ENCODE measurements at regions not wholly inside any gene's neighbourhood (a gene's known extent, or its start where the extent isn't known, plus 50 kb on each side); places are given as distances from the start of the nearest gene placed in this dataset.

- no peaks in the 10 kb centered on the region for H3K9me2 ChIP-seq (ENCODE audit: low read depth, low read length)
- no peaks in the 10 kb centered on the region for H3K4me1 ChIP-seq (ENCODE audit: insufficient read depth, low read length, severe bottlenecking)
- no peaks in the 10 kb centered on the region for H3K9me3 ChIP-seq (ENCODE audit: low read length)
- no peaks in the 10 kb centered on the region for H3K27me3 ChIP-seq (ENCODE audit: insufficient read depth, low read length)
- no peaks in the 10 kb centered on the region for H3K79me2 ChIP-seq (ENCODE audit: insufficient read depth, low read length)
- H4K20me1 ChIP-seq (ENCODE audit: insufficient read depth, low read length): no peaks in the 10 kb centered on the region
- H2AFZ ChIP-seq (ENCODE audit: low read length): no peak overlapping the region
- no peak overlapping the region for H3K27ac ChIP-seq (ENCODE audit: low read depth, low read length, poor library complexity, severe bottlenecking)
- no peak overlapping the region for H3K9ac ChIP-seq (ENCODE audit: low read length)
- TF ChIP-seq CTCF (IDR thresholded peaks at IDR 0.05; ENCODE audit: low read length) (no peak), EZH2 (IDR thresholded peaks at IDR 0.05; ENCODE audit: borderline replicate concordance, low read length) (no peak)
- H3K4me2 ChIP-seq (ENCODE audit: low read length): no peak overlapping the region
- no peaks in the 10 kb centered on the region for H3K36me3 ChIP-seq (ENCODE audit: insufficient read depth, low read length)
- H3F3A ChIP-seq (ENCODE audit: insufficient read depth, low read length): no peaks in the 10 kb centered on the region
- H3K4me3 ChIP-seq (ENCODE audit: low read depth, low read length, poor library complexity, severe bottlenecking): no peak overlapping the region
These were observed 546.6 kb upstream of the TBX3 start for GRCh38 chr12:115230606-115231005.

- Histone ChIP-seq H3K79me2 (ENCODE audit: insufficient read depth, low read length) (no peaks in the 10 kb centered on the region), H3K9me2 (ENCODE audit: low read depth, low read length) (no peaks in the 10 kb centered on the region), H3K9ac (ENCODE audit: low read length) (no peak overlapping the region), H4K20me1 (ENCODE audit: insufficient read depth, low read length) (no peaks in the 10 kb centered on the region), H3K4me2 (ENCODE audit: low read length) (no peak overlapping the region), H3K4me3 (ENCODE audit: low read depth, low read length, poor library complexity, severe bottlenecking) (no peak overlapping the region), H3K36me3 (ENCODE audit: insufficient read depth, low read length) (no peaks in the 10 kb centered on the region), H3K9me3 (ENCODE audit: low read length) (no peaks in the 10 kb centered on the region), H3F3A (ENCODE audit: insufficient read depth, low read length) (no peaks in the 10 kb centered on the region), H3K27ac (ENCODE audit: low read depth, low read length, poor library complexity, severe bottlenecking) (no peak overlapping the region), H3K4me1 (ENCODE audit: insufficient read depth, low read length, severe bottlenecking) (no peaks in the 10 kb centered on the region), H3K27me3 (ENCODE audit: insufficient read depth, low read length) (no peaks in the 10 kb centered on the region), H2AFZ (ENCODE audit: low read length) (no peak overlapping the region)
- TF ChIP-seq EZH2 (IDR thresholded peaks at IDR 0.05; ENCODE audit: borderline replicate concordance, low read length): no peak
These were observed 545.5 kb upstream of the TBX3 start for GRCh38 chr12:115229517-115229916.

GRCh38 chr12:115228434-115228833, 544.5 kb upstream of the TBX3 start:
- Histone ChIP-seq H3K27ac (ENCODE audit: low read depth, low read length, poor library complexity, severe bottlenecking) (no peak overlapping the region), H4K20me1 (ENCODE audit: insufficient read depth, low read length) (no peaks in the 10 kb centered on the region), H2AFZ (ENCODE audit: low read length) (no peak overlapping the region), H3K4me2 (ENCODE audit: low read length) (no peak overlapping the region), H3K4me1 (ENCODE audit: insufficient read depth, low read length, severe bottlenecking) (no peaks in the 10 kb centered on the region), H3K36me3 (ENCODE audit: insufficient read depth, low read length) (no peaks in the 10 kb centered on the region), H3K79me2 (ENCODE audit: insufficient read depth, low read length) (no peaks in the 10 kb centered on the region), H3K27me3 (ENCODE audit: insufficient read depth, low read length) (no peaks in the 10 kb centered on the region), H3F3A (ENCODE audit: insufficient read depth, low read length) (no peaks in the 10 kb centered on the region), H3K9me2 (ENCODE audit: low read depth, low read length) (no peaks in the 10 kb centered on the region), H3K9ac (ENCODE audit: low read length) (no peak overlapping the region), H3K9me3 (ENCODE audit: low read length) (no peaks in the 10 kb centered on the region), H3K4me3 (ENCODE audit: low read depth, low read length, poor library complexity, severe bottlenecking) (no peak overlapping the region)
- TF ChIP-seq EZH2 (IDR thresholded peaks at IDR 0.05; ENCODE audit: borderline replicate concordance, low read length): no peak
- TF ChIP-seq CTCF (IDR thresholded peaks at IDR 0.05; ENCODE audit: low read length): no peak

- Histone ChIP-seq H2AFZ (ENCODE audit: low read length) (no peak overlapping the region), H3K27ac (ENCODE audit: low read depth, low read length, poor library complexity, severe bottlenecking) (no peak overlapping the region), H3K9me3 (ENCODE audit: low read length) (no peaks in the 10 kb centered on the region)
These were observed 543.2 kb upstream of the TBX3 start for GRCh38 chr12:115227137-115227615.

More at GRCh38 chr12:115227137-115227615, 543.2 kb upstream of the TBX3 start:
- Histone ChIP-seq H3K4me2 (ENCODE audit: low read length) (no peak overlapping the region), H3K36me3 (ENCODE audit: insufficient read depth, low read length) (no peaks in the 10 kb centered on the region), H3K9me2 (ENCODE audit: low read depth, low read length) (no peaks in the 10 kb centered on the region), H3F3A (ENCODE audit: insufficient read depth, low read length) (no peaks in the 10 kb centered on the region), H3K4me1 (ENCODE audit: insufficient read depth, low read length, severe bottlenecking) (no peaks in the 10 kb centered on the region), H4K20me1 (ENCODE audit: insufficient read depth, low read length) (no peaks in the 10 kb centered on the region), H3K4me3 (ENCODE audit: low read depth, low read length, poor library complexity, severe bottlenecking) (no peak overlapping the region), H3K79me2 (ENCODE audit: insufficient read depth, low read length) (no peaks in the 10 kb centered on the region), H3K9ac (ENCODE audit: low read length) (no peak overlapping the region), H3K27me3 (ENCODE audit: insufficient read depth, low read length) (no peaks in the 10 kb centered on the region)
- no peak for TF ChIP-seq CTCF (IDR thresholded peaks at IDR 0.05; ENCODE audit: low read length)

All from OCI-LY1 (cell line).